K562 (cell line): ENCODE measurements at regions not wholly inside any gene's neighbourhood (a gene's known extent, or its start where the extent isn't known, plus 50 kb on each side); places are given as distances from the start of the nearest gene placed in this dataset.

Experiments used
- CC2D1A ChIP-seq: fragments of 450-650 bp; IDR thresholded peaks from 2 replicates; pipeline ENCODE4 v1.6.1; 2017; ENCODE audit warnings: mild to moderate bottlenecking
- HDAC1 ChIP-seq, 2 experiments: fragments of 450-650 bp; IDR thresholded peaks; 2 replicates each; pipeline ENCODE4 v1.6.1; 2016 to 2017; ENCODE audit warnings: inconsistent platforms in 1 of 2, mild to moderate bottlenecking in 1 of 2, moderate library complexity in 1 of 2
- IRF1 ChIP-seq: sonication (generic); formaldehyde crosslinking; IDR thresholded peaks from 2 replicates; pipeline ENCODE4 v1.8.0; 2022; ENCODE audit warnings: missing genetic modification reagents, mild to moderate bottlenecking, borderline replicate concordance
- KLF6 ChIP-seq: fragments of 250-450 bp; sonication (Bioruptor Pico); IDR thresholded peaks from 2 replicates; pipeline ENCODE4 v1.4.0; 2020; ENCODE audit warnings: mild to moderate bottlenecking, moderate library complexity, borderline replicate concordance
- MEF2D ChIP-seq: conservative IDR thresholded peaks from 2 replicates; pipeline ENCODE4 v1.6.1; 2016; ENCODE audit warnings: low read depth, missing genetic modification characterization, missing compliant biosample characterization
- MNT ChIP-seq, 2 experiments: fragments of 450-650 bp; conservative IDR thresholded peaks; 2 replicates each; pipeline ENCODE4 v1.6.1; 2017; ENCODE audit warnings: mild to moderate bottlenecking in 2 of 2, moderate library complexity in 2 of 2
- NCOA4 ChIP-seq: fragments of 450-650 bp; IDR thresholded peaks from 2 replicates; pipeline ENCODE4 v1.6.1; 2018; ENCODE audit warnings: mild to moderate bottlenecking; ENCODE audit not compliant: partially characterized antibody
- NR4A1 ChIP-seq, 2 experiments: fragments of 250-450 bp in 1 of 2; fragments of 450-650 bp in 1 of 2; sonication (Bioruptor Pico) in 1 of 2; IDR thresholded peaks; 2 replicates each; pipeline versions ENCODE4 v1.4.0 to v1.6.1; 2016 to 2020; ENCODE audit warnings: mild to moderate bottlenecking in 2 of 2, missing compliant biosample characterization in 1 of 2, missing genetic modification characterization in 1 of 2, moderate library complexity in 1 of 2
- PURB ChIP-seq: sonication (generic); formaldehyde crosslinking; IDR thresholded peaks from 2 replicates; pipeline ENCODE4 v1.9.0; 2021; ENCODE audit warnings: low read depth, mild to moderate bottlenecking, missing genetic modification reagents
- PYGO2 ChIP-seq: fragments of 450-650 bp; IDR thresholded peaks from 2 replicates; pipeline ENCODE4 v1.6.1; 2016; ENCODE audit warnings: mild to moderate bottlenecking, missing genetic modification characterization, moderate library complexity, missing compliant biosample characterization
- RBM39 ChIP-seq: fragments of 200-400 bp; formaldehyde crosslinking; optimal IDR thresholded peaks from 2 replicates; pipeline ENCODE3; 2018; ENCODE audit warnings: low read depth, low read length
- TCFL5 ChIP-seq: fragments of 250-450 bp; sonication (Bioruptor Pico); conservative IDR thresholded peaks from 2 replicates; pipeline ENCODE4 v1.6.1; 2021; ENCODE audit warnings: mild to moderate bottlenecking, moderate library complexity, matching md5 sums
- ZNF518B ChIP-seq: fragments of 250-450 bp; sonication (Bioruptor Pico); IDR thresholded peaks from 2 replicates; pipeline ENCODE4 v1.5.0; 2021; ENCODE audit warnings: mild to moderate bottlenecking, moderate library complexity
- TF ChIP-seq, protein P1 (sequence below), 2 experiments: fragments of 150-350 bp in 1 of 2; IDR thresholded peaks; 2 replicates each; pipeline ENCODE4 v1.6.1; 2012 to 2016; ENCODE audit warnings: low read depth in 2 of 2, low read length in 2 of 2, mild to moderate bottlenecking in 1 of 2, moderate library complexity in 1 of 2
- TF ChIP-seq, protein P2 (sequence below): fragments of 450-650 bp; IDR thresholded peaks from 2 replicates; pipeline ENCODE4 v1.6.1; 2016; ENCODE audit warnings: mild to moderate bottlenecking

GRCh38 chr1:157319567-157319966 lies 181.4 kb upstream of the ETV3 start (continued):
- TF ChIP-seq TCFL5 (CRISPR knock-in tag) (no peak), PURB (CRISPR knock-in tag) (no peak), MEF2D (no peak), RBM39 (no peak), ZNF518B (CRISPR knock-in tag) (no peak), IRF1 (CRISPR knock-in tag) (no peak), CC2D1A (peak; percentile 42; the same call in 1 of the 2 replicates), PYGO2 (no peak), KLF6 (CRISPR knock-in tag) (no peak), MNT (conservative IDR thresholded peaks at IDR 0.05) (no peak), NCOA4 (no peak), HDAC1 (IDR thresholded peaks at IDR 0.05) (no peak), NR4A1 (CRISPR knock-in tag; IDR thresholded peaks at IDR 0.05) (no peak), NR4A1 (tag; IDR thresholded peaks at IDR 0.05) (no peak)
- TF ChIP-seq, protein P1, sequence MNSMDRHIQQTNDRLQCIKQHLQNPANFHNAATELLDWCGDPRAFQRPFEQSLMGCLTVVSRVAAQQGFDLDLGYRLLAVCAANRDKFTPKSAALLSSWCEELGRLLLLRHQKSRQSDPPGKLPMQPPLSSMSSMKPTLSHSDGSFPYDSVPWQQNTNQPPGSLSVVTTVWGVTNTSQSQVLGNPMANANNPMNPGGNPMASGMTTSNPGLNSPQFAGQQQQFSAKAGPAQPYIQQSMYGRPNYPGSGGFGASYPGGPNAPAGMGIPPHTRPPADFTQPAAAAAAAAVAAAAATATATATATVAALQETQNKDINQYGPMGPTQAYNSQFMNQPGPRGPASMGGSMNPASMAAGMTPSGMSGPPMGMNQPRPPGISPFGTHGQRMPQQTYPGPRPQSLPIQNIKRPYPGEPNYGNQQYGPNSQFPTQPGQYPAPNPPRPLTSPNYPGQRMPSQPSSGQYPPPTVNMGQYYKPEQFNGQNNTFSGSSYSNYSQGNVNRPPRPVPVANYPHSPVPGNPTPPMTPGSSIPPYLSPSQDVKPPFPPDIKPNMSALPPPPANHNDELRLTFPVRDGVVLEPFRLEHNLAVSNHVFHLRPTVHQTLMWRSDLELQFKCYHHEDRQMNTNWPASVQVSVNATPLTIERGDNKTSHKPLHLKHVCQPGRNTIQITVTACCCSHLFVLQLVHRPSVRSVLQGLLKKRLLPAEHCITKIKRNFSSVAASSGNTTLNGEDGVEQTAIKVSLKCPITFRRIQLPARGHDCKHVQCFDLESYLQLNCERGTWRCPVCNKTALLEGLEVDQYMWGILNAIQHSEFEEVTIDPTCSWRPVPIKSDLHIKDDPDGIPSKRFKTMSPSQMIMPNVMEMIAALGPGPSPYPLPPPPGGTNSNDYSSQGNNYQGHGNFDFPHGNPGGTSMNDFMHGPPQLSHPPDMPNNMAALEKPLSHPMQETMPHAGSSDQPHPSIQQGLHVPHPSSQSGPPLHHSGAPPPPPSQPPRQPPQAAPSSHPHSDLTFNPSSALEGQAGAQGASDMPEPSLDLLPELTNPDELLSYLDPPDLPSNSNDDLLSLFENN (IDR thresholded peaks at IDR 0.05; ENCODE audit: low read depth in 2 of 2, low read length in 2 of 2): no peak
- TF ChIP-seq, protein P2, sequence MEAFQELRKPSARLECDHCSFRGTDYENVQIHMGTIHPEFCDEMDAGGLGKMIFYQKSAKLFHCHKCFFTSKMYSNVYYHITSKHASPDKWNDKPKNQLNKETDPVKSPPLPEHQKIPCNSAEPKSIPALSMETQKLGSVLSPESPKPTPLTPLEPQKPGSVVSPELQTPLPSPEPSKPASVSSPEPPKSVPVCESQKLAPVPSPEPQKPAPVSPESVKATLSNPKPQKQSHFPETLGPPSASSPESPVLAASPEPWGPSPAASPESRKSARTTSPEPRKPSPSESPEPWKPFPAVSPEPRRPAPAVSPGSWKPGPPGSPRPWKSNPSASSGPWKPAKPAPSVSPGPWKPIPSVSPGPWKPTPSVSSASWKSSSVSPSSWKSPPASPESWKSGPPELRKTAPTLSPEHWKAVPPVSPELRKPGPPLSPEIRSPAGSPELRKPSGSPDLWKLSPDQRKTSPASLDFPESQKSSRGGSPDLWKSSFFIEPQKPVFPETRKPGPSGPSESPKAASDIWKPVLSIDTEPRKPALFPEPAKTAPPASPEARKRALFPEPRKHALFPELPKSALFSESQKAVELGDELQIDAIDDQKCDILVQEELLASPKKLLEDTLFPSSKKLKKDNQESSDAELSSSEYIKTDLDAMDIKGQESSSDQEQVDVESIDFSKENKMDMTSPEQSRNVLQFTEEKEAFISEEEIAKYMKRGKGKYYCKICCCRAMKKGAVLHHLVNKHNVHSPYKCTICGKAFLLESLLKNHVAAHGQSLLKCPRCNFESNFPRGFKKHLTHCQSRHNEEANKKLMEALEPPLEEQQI: 0 out of 2 replicates have a peak, but pooled peaks have one; percentile 32
